SHP77 (cell line): ENCODE measurements at regions not wholly inside any gene's neighbourhood (a gene's known extent, or its start where the extent isn't known, plus 50 kb on each side); places are given as distances from the start of the nearest gene placed in this dataset.
"Not testable (repeated sequence)": the region's sequence is repeated elsewhere in the genome, so short reads cannot be mapped to it uniquely, and the experiment has no call there.

ENCODE experiments used
- DNase-seq, 2 experiments: peaks; one replicate each; lab custom pipeline; 2025; lab: John Stamatoyannopoulos, UW

DNA sequence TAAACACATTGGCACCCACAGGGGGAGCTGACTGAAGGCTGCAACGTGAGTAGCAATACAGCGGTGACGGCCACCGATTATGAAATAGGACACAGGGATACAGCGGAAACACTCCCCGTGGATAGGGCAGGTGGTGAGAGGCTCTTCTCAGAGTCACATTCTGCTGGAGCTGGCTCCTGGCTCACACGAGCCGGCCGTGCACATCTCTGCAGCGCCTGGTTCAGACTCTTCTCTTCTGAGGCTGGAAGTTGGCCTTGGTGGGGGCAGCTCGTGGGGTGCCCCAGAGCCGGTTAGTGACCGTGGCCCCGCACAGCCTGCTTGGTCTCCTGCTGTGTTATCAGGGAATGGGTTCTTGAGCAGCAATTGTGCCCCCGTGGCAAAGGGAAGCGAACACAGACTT, 61.3 kb upstream of the EN2 start:
- no peak for DNase-seq

DNA sequence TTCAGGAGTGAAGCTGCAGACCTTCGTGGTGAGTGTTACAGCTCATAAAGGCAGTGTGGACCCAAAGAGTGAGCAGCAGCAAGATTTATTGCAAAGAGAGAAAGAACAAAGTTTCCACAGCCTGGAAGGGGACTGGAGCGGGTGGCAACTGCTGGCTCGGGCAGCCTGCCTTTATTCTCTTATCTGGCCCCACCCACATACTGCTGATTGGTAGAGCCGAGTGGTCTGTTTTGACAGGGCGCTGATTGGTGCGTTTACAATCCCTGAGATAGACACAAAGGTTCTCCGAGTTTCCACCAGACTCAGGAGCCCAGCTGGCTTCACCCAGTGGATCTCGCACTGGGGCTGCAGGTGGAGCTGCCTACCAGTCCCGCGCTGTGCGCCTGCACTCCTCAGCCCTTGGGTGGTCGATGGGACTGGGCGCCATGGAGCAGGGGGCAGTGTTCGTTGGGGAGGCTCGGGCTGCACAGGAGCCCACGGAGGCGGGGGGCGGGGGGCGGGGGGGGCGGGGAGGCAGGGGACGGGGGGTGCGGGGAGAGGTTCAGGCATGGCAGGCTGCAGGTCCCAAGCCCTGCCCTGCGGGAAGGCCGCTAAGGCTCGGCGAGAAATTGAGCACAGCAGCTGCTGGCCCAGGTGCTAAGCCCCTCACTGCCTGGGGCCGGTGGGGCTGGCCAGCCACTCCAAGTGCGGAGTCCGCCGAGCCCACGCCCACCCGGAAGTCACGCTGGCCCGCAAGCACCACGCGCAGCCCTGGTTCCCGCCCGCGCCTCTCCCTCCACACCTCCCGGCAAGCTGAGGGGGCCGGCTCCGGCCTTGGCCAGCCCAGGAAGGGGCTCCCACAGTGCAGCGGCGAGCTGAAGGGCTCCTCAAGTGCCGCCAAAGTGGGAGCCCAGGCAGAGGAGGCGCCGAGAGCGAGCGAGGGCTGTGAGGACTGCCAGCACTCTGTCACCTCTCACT, 59.9 kb upstream of the EN2 start:
- not testable (repeated sequence) for DNase-seq

DNA sequence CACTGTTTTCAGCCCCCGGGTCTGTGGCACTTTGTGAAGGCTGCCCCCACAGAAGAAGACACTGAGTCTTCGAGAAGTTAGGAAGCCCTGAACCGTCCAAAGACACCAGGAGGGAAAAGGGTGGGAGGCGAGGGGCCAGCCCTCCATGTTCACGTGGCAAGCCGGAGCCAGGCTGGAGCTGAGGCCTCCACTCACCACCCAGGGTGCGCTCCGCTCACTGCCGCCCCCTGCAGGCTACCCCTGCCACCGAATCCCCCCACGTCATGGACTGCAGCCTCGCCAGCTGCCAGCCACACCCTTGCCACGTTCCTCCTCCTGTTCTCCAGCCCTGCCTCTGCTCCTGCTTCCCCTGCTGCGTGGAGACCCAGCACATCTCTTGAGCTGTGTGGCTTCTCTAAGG, 59.0 kb upstream of the EN2 start:
- DNase-seq, result no peak

DNA sequence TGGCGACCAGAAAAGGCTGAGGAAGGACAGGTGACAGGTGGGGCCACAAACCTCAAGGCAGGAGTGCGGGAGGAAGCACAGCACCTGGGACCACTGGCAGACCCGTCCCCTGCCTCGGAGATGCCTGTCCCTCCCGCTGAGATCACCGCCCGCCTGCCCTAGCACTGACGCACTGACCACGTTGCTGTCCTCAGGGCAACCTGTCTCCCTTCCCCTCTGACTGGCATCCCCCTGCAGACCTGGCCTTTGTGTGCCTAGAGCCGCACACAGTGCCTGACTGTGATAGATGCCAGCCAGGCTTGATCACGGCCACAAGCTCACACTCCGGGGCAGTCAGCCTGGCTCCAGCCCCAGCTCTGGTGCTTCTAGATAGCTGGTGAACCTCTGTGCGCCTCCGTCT, 58.4 kb upstream of the EN2 start:
- DNase-seq, result no peak

DNA sequence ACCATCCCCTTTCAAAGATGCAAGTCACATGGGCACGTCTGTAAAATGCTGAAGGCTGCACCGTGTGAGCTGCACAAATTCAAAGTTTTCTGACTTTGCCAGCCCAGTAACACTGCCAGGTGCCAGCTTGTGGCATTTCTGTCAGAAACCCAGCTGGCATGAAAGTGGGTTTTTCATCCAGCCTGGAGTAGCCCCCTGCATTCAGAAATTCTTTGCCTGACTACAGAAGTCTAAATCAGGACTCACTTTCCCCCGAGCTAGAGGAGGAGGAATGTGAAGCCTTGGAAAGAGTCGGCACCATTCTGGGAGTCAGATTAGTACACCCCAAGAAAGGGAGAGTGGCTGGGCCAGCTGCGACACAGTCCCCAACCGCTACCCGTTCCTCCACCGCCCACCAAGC, 56.7 kb upstream of the EN2 start:
- DNase-seq, result no peak

DNA sequence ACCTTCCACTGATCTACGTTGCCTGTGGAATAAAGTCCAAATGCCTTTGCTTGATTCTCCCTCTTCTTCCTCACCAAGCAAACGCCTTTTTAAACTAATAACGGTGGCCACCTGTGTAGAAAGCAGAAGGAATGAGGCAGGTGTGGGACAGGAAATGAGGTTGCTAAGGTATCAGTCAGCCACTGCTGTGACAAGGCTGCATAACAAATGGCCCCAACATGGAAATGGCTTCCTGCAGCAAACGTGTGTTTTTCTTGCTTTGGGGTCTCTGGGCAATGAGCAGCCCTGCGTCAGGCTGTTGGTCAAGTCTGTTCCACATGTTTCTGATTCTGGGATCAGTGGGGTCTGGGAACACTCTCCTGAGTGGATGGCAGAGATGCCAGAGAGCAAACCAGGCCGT, 56.0 kb upstream of the EN2 start:
- no peak for DNase-seq

DNA sequence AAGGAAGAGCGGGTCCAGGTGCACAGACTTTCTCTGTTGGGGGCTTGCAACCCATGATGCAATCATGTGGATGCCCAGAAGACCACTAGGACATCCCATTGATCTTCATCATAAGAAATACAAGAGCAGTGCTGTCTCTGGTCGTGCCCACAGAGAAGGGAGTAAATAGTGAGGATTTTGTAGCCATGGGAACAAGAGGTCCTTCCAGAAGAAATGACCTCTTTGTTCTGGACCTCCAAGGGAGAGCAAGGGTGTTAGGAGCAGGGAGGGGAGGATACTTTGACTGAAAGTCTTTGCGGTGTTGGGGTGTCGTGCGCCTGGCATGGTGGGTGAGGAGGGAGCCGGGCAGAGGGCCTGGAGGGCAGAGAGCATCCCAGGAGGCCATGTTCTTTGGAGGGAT, 55.0 kb upstream of the EN2 start:
- DNase-seq, result no peak

DNA sequence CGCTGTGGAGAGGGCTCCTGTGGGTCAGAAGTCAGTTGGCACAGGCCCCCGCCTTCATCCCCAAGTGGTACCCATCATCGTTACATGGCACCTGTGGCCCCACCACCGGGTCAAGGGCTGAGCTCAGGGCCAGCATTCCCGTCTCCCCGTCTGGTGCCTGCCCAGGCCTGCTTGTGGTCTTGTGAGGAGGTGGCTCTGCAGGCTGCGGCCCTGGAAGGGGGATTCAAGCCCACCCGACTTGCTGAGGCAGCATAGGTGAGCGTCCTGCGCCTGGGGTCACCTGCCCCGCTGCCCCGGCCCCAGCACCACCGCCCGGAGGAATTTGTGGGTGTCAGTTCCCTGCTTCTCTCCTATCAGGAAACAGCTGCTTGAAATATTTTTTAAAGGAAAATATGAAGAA, 53.0 kb upstream of the EN2 start:
- DNase-seq, result no peak

DNA sequence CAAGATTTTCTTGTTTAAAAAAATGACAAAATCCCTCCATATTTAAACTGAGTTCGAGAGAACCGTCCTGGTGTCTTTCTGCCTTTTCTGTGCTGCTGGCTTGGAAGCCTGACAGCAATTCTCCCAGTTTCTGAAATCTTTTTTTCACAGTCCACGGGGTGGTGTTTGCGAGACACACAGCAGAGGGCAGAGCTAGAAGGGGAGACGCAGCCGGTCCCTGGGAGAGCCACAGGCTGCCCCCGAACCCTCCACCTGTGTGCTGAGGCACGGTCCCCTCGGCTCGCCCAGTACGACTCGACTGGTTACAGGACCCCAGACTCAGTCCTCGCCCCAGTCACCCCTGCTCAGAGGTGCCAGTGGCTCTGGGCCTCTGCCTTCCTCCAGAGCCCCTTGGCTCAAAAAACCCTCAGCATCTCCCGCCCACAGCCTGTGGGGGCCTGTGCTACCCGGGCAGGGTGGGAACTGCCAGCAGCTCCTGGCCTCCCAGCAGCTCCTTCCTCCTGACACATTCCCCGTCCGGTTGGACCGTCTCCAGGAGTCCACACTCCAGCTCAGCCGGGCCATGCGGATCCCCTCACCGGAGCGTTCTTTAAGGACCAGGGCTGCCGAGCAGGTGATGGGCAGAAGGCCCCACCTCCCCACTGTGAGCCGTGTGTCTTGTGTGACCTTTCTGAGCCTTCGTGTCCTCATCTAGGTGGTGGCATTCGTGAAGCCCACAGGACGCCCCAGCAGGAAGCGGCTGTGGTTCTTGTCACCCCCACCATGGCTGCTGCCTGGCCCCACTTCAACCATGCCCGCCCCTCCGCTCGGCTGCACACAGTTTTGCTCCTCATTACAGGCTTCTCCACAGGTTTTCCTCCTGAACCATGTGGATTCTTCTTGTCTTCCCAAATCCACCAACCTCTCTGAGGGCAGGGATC, 52.3 kb upstream of the EN2 start:
- DNase-seq, result no peak

DNA sequence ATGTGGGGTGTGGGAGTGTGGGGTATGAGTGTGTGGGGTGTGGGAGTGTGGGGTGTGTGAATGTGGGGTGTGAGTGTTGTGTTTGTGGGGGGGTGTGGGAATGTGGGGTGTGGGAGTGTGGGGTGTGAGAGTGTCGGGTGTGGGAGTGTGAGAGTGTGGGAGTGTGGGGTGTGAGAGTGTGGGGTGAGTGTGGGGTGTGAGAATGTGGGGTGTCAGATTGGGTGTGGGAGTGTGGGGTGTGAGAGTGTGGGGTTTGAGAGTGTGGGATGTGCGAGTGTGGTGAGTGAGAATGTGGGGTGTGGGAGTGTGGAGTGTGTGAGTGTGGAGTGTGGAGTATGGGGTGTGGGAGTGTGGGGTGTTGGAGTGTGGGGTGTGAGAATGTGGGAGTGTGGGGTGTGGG, 50.1 kb upstream of the EN2 start:
- no peak for DNase-seq
